Neural crest cell (in vitro differentiated cells): ENCODE measurements at regions not wholly inside any gene's neighbourhood (a gene's known extent, or its start where the extent isn't known, plus 50 kb on each side); places are given as distances from the start of the nearest gene placed in this dataset.

ENCODE experiments used
- DNase-seq: peaks from one replicate; pipeline ENCODE4 v3.0.0; 2021; ENCODE audit warnings: low read depth, mixed read lengths, low spot score
- H3K27ac Mint-ChIP-seq: one replicate; pipeline ENCODE4 v1.8.0; 2021; ENCODE audit warnings: mild to moderate bottlenecking, mixed read lengths; ENCODE audit not compliant: unreplicated experiment
- H3K27me3 Mint-ChIP-seq: 2 replicates; pipeline ENCODE4 v1.8.0; 2021; ENCODE audit warnings: low read depth, mild to moderate bottlenecking, mixed read lengths
- H3K36me3 Mint-ChIP-seq: 2 replicates; pipeline ENCODE4 v1.8.0; 2021; ENCODE audit warnings: low read depth, mild to moderate bottlenecking, mixed read lengths
- H3K4me1 Mint-ChIP-seq: 2 replicates; pipeline ENCODE4 v1.8.0; 2021; ENCODE audit warnings: mixed read lengths
- H3K4me3 Mint-ChIP-seq: one replicate; pipeline ENCODE4 v1.8.0; 2021; ENCODE audit warnings: mild to moderate bottlenecking, mixed read lengths
- H3K9me3 Mint-ChIP-seq: 2 replicates; pipeline ENCODE4 v1.8.0; 2021; ENCODE audit warnings: mixed read lengths
- TF ChIP-seq, protein P1 (sequence below): fragments of 200-600 bp; sonication (generic); conservative IDR thresholded peaks from 2 replicates; pipeline ENCODE4 v1.5.0; 2021; ENCODE audit warnings: antibody characterized with exemption, mild to moderate bottlenecking

DNA sequence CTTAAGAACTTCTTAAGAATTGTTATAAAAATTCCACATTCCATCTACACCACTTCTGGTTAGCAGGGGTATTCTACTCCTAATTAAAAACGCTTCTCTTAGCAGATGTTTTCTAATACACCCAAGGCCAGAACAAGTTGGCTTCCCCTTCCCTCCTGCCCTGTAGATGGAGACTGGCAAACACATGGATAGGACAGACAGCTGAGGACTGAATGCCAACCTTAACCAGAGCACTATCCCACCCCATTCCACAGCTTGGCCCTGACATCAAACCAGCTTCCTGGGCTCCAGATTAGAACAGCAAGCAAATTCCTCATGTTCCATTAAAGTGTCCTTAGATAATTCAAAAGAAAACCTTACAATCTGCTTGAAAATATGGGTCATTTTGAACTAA is 56.6 kb upstream of the IL6 start:
- no peak for DNase-seq
- Mint-ChIP-seq H3K36me3 (no peaks in the 10 kb centered on the region), H3K4me1 (peaks cover 4% of the 10 kb centered on the region), H3K27ac (no peak overlapping the region), H3K9me3 (peaks cover 2% of the 10 kb centered on the region), H3K4me3 (no peak overlapping the region), H3K27me3 (no peaks in the 10 kb centered on the region)
- TF ChIP-seq, protein P1, sequence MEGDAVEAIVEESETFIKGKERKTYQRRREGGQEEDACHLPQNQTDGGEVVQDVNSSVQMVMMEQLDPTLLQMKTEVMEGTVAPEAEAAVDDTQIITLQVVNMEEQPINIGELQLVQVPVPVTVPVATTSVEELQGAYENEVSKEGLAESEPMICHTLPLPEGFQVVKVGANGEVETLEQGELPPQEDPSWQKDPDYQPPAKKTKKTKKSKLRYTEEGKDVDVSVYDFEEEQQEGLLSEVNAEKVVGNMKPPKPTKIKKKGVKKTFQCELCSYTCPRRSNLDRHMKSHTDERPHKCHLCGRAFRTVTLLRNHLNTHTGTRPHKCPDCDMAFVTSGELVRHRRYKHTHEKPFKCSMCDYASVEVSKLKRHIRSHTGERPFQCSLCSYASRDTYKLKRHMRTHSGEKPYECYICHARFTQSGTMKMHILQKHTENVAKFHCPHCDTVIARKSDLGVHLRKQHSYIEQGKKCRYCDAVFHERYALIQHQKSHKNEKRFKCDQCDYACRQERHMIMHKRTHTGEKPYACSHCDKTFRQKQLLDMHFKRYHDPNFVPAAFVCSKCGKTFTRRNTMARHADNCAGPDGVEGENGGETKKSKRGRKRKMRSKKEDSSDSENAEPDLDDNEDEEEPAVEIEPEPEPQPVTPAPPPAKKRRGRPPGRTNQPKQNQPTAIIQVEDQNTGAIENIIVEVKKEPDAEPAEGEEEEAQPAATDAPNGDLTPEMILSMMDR: no peak

DNA sequence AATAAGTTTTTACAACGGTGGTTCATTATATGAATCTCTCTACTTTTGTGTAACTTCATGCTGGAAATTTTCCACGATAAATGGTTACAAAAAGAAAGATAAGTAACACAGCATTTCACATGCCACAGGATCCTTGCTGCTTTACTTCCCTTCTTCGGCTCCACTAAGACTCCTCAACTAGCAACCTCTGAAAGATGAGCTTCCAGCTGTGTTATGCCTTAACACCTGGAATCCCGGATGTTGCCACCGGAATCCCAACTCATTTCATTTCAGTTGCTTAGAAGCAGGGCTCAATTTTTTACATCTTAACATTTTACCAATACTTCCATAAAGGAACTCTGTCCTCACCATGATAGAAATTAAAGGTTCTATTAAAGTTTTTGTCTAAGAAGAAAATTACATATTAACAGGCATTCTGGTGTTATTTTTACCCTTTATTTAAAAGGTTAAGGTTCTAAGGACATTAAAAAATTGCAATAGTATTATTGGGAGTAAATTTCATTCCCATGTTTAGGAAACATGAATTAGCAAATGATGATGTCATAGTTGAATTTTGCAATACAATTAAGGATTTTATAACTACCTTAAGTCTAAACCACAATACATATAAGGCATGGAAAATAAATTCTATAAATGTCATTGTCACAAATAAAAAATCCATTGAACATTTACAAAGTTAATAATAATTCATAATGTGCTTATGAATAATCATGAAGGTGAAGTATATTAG is 57.1 kb upstream of the IL6 start:
- no peak for DNase-seq

DNA sequence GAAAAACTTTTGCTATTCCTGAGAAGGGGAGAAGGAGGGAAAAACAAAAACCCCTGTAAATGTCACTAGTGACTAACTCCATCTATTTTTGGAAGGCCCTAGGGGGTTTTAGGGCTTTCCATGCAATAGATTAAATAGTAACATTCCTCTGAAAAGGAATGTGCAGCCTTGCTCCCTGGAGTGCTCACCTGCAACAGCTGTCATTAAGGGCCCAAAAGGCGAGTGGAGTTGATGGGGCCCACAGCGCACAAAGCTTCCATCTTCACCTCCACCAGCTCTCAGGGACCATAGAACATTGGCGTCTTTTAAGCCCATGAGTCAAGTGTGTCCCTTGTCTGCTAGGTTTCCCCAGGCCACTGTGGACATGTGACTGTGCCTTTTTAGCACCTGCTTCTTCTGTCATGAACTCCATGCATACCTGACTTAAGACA is 58.0 kb upstream of the IL6 start:
- H3K9me3 Mint-ChIP-seq: peaks cover 2% of the 10 kb centered on the region
- no peak overlapping the region for H3K4me3 Mint-ChIP-seq
- no peak overlapping the region for H3K27ac Mint-ChIP-seq
- peaks cover 4% of the 10 kb centered on the region for H3K4me1 Mint-ChIP-seq
- TF ChIP-seq, protein P1: no peak
- H3K27me3 Mint-ChIP-seq: no peaks in the 10 kb centered on the region
- no peak for DNase-seq
- no peaks in the 10 kb centered on the region for H3K36me3 Mint-ChIP-seq

More for the DNA sequence above, 57.1 kb upstream of the IL6 start:
- Mint-ChIP-seq H3K4me3 (no peak overlapping the region), H3K27ac (no peak overlapping the region), H3K36me3 (no peaks in the 10 kb centered on the region), H3K27me3 (no peaks in the 10 kb centered on the region), H3K4me1 (peaks cover 4% of the 10 kb centered on the region), H3K9me3 (peaks cover 2% of the 10 kb centered on the region)
- TF ChIP-seq, protein P1: no peak

DNA sequence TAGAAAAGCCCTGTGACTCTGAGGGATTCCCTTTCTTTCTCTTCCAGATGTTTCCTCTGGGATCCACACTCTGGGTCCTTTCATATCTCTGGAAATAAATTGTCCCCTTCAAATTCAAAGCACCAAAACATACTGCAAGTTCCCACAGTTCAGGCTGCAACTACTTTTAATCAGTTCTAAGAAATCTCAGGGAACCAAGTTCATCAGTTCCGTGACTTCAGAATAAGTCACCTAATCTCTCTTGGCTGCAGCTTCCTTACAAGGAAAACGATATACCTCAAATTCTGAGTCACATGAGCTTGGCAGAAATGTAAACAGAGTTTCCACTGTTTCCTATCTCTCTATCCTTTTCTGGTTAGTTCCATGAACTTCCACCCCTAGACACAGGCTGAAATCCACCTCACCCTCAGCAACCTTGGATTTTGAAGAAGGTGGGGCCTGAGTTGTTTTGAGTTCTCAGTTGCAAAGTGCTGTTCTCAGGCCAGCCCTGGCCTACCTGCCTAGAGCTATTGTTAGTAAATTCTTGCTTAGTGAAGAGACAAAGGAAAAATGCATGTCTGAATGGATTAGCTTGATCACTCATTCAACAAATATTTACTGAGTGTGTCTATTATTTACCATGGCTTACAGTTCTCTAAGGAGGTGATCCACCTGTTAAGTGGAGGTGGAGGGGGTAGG is 59.3 kb upstream of the IL6 start:
- H3K4me1 Mint-ChIP-seq: peaks cover 6% of the 10 kb centered on the region
- H3K36me3 Mint-ChIP-seq: no peaks in the 10 kb centered on the region
- DNase-seq: no peak
- no peak overlapping the region for H3K27ac Mint-ChIP-seq
- TF ChIP-seq, protein P1: no peak
- H3K27me3 Mint-ChIP-seq: no peaks in the 10 kb centered on the region
- H3K9me3 Mint-ChIP-seq: peaks cover 2% of the 10 kb centered on the region
- H3K4me3 Mint-ChIP-seq: no peak overlapping the region

DNA sequence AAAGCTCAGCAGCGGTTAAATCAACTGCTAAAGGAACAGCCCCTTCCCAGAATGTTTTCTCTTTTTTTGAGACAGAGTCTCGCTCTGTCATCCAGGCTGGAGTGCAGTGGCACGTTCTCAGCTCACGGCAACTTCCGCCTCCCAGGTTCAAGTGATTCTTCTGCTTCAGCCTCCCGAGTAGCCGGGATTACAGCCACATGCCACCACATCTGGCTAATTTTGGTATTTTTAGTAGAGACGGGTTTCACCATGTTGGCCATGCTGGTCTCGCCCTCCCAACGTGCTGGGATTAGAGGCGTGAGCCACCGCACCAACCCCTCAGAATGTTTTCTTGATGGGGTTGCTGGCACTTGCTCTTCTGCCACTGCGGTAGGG is 59.8 kb upstream of the IL6 start:
- no peaks in the 10 kb centered on the region for H3K27me3 Mint-ChIP-seq
- no peaks in the 10 kb centered on the region for H3K36me3 Mint-ChIP-seq
- DNase-seq: no peak
- H3K4me3 Mint-ChIP-seq: no peak overlapping the region
- TF ChIP-seq, protein P1: no peak
- peaks cover 3% of the 10 kb centered on the region for H3K9me3 Mint-ChIP-seq
- peaks cover 7% of the 10 kb centered on the region for H3K4me1 Mint-ChIP-seq
- H3K27ac Mint-ChIP-seq: no peak overlapping the region
